HG03095 (cell line): ENCODE measurements at regions not wholly inside any gene's neighbourhood (a gene's known extent, or its start where the extent isn't known, plus 50 kb on each side); places are given as distances from the start of the nearest gene placed in this dataset.

Source experiments
- ATAC-seq: cut with Tn5 transposase; IDR thresholded peaks from one replicate; pipeline ENCODE4 v1.9.1; 2021; ENCODE audit warnings: moderate library complexity; ENCODE audit not compliant: unreplicated experiment

DNA sequence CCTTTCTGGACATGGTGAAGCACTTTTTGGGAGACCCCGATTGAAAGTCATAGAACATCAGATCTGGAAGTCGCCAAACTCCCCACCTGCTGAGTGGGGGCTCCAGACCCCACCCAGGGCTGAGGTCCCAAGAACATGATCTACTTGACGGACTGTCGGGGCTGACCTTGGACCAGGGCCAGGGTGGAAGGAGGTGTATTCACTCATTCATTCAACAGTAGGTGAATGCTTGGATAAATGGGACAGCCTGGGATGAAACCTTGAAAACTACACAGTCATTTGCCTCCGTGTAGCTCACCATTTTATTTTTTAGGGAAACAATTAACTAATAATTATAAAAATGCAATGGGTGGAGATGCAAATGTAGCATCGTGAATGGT is 629.0 kb downstream of the BRD1 start:
- no peak for ATAC-seq

DNA sequence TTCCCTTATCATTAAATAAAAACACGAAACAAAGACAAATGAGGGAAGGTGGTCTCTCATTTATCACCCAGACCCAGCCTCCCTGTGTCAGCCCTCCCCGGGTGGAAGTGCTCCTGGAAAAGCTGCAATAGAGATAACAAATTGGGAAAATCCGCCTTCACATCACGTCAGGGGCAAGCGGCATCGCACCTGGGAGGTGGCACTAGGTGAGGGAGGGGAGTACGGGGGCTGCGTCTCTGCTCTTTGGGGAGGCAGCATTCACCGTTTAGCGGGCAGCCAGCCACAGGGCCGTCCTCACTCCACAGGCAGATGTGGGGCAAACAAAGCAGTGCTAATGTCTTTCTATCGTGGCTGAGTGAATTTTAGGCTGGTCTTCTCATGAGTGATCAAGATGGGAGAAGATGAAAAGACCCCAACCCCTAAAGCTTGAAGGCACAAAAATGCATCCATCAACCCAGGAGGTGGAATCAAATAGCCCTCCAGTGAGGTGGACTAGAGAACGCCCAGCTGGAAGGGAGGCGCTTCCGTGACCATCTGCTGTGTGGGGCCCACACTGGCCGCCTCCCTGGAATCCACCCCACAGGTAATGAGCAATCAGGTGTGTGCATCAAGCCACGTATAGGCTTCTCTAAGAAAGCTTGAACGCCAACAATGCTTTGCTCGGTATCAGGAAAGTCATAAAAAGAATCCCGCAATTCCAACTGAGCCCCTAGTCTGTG is 629.5 kb downstream of the BRD1 start:
- no peak for ATAC-seq

DNA sequence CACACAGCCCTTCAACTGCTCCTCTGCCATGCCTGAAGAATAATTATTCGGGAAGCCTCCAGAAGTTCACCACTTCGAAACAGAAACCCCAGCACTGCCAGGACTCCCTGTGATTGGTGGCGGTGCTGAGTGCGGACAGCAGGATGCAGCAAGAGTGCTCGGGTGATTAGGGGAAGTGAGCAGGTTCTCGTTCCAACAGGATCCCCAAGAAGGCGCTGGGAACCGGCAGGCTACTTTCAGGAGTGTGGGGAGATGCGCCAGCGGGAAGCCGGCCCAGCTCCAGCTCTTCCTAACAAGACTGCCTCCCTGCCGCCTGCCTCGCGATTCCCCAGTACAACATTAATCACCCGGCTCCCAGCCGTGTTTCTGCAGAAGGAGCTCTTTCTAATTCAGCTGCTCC is 630.2 kb downstream of the BRD1 start:
- ATAC-seq: no peak

DNA sequence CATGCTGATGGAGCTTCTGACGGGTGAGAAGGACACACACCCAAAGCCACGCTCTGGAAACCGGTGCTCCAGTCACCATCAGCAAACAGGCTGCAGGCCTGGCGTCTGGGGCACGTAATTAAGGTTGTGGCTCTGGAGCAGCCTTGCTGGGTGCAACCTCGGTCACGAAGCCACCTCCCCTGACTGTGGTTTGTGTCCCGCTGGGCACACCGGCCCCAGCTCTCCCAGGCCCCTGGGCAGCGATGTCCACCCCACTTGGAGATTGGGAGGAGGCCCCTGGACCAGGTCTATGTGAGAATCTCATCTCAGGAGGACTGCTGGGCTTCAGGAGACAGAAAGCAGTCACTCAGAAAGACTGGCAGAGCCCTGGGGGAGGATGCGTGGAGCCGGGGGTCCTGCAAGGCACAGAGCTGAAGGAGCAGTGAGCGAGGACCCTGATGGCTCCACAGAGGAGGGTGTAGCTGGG is 631.6 kb downstream of the BRD1 start:
- no peak for ATAC-seq

DNA sequence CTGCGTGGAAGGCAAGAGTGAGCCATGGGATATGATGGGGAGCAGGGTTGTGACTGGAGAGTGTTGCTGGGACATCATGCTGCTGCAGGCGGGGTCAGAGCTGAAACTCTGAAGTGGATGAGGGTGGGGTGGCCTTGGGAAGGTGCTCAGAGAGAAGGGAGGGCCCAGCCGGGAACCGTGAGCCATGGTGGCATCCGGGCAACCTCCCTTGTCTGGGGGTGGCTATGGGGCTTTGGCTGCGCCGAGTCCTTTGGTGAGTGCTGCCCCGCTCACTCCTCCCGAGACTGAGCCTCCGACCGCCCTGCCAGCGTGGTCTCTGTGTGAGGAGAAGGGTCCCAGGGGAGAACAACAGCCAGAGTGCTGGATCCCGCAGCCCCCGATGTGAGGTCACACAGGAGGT is 632.0 kb downstream of the BRD1 start:
- ATAC-seq: no peak

DNA sequence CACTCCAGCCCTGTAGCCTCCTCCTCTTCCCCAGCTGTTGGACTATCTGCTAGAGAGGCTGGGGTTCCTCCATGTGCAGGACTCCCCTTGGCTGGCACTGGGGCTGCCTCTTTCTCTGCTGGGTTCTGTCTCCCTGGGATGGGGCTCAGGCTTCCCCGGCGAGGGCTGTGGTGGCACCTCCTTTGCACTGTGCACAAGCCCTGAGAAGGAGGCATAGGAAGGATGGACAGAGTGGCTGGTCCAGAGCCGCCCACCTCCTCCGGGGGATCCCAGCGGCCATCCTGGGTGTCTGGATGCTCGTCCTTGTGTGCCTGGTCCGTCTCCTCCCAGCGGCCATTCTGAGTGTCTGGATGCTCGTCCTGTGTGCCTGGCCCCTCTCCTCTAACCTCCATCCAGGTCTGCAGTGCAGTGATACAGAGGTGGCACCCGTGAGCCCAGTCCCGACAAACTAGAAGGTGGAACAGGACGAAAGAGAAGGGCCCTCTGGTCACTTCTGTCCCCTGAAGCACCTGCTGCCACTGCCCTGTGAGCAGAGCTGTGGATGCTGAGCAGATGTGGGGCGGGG is 633.7 kb downstream of the BRD1 start:
- no peak for ATAC-seq

DNA sequence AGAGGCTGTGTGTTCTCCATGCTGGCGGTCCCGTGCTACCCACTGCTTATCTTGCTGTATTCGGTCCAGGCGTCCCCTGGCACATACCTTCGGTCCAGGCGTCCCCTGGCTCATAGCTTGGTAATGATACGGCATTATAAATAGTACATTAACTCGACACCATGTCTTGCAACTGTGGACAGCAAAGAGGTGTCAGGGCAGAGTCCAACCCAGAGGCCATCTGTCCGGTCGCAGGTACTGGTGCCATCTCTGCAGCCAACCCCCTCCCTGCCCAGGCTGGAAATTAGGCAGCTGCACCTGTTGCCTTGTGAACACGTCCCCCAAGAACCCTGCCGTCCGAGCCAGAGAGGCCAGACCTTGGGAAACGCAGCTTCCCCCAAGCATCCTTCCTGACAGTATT is 634.3 kb downstream of the BRD1 start:
- no peak for ATAC-seq

DNA sequence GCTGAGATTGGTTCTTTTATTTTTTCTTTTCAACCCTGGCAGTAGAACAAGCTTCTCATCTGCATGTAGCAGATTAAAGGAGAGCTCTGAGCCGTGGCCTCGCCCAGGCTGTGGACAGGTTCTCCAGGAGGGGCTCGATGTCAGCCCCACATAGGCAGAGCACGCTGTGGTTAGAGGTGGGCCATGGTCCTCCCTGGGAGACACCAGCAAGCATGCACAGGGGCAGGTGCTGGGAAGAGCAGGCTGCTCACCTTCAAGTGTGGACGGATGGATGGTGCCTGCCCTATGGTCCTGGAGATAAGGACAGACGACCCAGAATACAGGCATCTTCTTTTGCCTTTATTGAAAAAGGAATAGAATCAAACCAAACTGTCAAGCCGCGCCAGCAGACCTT is 634.8 kb downstream of the BRD1 start:
- no peak for ATAC-seq

DNA sequence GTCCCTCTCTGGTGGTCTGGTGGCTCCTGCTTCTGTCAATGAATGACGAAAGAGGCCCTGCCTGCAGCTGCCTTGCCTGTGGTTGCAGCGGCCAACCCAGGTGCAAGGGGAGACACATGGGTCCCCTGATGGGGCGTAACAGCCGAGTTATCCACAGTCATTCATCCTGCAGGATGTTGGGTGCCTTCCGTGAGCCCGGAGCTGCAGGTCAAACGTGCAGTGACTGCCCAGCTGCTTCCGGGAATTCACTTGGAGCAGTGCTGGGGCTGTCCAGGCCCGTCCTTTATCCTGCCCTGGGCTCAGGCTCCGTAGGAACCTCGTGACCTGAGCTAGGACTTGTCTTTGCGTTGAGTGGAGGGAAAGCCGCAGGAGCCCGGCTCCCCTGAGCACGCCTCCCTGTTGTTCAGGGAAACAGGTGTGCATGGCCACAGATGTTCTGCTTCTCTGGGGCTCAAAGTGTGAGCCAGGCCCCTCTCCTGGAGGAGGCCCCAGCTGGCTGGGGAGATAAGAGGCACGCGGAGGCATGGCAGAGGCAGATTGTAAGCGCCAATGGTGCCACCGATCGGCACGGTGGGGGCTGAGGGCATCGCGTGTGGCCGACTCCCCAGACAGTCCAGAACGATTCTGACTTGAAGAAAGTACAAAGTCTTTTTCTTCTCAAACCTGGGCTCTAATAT is 635.4 kb downstream of the BRD1 start:
- ATAC-seq: no peak

DNA sequence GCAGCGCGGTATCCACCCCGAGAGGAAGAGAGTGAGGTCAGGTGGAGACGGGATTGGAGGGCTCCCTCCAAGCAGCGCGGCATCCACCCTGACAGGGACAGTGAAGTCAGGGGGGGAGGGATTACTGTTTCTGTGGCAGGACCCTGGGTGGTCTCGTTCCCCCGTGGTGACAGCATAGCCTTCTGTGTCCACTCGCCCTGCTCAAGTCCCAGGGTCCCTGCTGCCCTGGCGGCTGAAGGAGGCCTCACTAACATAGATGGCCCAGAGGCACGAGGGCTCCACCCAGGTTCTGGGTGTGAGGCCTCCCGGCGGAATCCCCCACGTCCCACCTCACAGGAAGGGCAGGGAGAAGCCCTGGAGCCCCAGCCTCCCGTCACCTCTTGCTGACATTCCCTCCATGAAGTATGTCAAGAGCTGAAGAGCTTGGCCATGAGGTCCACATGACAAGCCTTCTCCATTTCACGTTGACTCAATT is 636.1 kb downstream of the BRD1 start:
- no peak for ATAC-seq

DNA sequence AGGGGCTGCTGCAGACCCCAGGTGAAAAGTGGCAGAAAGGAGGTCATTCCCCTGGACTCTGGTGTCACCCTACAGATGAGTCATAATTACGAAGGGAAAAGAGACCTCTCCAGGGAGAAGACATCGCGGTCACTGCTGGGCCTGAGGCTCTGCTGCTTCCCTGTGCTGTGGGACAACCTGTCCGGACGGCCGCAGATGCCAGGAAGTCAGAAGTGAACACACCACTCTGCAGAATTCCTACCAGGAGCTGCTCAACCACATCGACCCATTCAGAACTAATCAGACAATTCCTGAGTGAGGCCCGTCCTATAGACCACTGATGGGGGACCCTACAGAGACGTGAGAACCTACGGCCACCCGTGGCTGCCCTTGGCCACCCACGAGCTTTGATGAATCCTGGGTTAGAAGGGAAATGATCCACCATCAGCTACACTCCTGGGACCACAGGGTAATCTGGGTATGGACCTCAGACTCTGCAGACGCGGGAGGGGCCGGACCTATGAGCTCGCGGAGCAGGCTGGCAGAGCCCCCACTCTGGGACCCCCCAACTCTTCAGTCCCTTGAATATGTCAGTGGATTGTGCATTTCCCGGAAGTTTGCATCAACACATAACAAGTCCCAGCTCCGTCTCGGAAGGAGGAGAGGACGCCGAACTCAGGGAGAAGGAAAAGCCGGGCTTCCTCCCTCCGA is 636.7 kb downstream of the BRD1 start:
- ATAC-seq: no peak

DNA sequence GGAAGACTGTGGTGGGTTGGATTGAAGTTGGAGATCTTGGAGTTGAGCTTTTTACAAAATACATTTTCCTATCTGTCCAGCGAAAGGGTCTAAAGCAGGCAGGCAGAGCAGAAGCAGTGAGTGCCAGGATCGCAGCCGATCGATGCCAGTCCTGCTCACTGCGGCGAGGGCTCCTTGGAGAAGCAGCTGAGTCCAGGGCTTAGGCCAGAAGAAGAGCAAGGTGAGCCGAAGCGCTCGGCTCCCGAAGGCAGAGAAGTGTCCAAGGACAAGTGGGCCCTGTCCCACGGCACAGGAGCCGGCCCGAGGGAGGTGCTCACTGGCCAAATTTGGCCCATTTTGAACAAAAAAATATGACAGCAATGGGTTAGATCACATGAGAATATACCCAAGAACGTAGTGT is 637.8 kb downstream of the BRD1 start:
- ATAC-seq: no peak

DNA sequence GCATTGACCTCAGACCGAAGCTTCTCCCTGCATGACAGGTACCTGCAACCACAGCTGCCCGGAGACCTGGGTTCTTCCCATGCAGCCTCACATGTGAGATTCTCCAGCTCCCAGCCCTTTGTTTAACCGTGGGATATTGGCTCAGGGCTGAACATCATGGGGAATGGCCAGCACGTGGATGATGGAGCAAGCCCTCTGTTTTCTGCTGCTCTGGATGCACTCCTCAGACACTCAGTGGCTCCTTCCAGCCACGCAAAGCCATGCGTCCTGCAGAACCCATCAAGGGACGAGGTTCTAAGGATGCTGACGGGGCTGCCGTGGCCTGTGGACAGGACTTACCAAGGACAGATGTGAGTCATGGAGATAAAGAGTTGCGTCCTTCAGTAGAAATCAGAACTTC is 639.1 kb downstream of the BRD1 start:
- no peak for ATAC-seq

DNA sequence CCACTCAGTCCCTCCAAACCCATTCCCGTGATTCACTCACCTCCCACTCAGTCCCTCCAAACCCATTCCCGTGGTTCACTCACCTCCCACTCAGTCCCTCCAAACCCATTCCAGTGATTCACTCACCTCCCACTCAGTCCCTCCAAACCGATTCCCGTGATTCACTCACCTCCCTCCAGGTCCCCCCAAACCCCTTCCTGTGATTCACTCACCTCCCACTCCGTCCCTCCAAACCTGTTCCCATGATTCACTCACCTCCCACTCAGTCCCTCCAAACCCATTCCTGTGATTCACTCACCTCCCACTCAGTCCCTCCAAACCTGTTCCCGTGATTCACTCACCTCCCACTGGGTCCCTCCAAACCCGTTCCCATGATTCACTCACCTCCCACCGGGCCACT is 639.6 kb downstream of the BRD1 start:
- no peak for ATAC-seq

DNA sequence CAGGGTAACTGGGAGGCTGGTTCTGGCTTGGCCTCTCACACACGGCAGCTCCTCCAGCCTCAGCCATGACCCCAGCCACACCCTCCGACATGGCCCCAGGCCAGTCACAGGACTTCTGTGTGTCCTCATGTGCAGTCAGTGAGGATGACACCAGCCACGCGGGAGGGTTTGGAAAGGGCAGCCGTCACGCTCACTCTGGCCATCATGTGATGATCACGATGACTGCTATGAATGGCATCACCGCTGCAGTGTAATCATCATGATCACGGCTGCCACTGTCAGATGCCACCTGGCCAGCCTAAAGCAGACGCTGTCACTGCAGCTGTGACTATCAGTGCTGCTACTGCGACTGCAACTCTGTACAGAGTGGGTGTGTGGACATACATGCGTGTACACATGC is 640.9 kb downstream of the BRD1 start:
- no peak for ATAC-seq

DNA sequence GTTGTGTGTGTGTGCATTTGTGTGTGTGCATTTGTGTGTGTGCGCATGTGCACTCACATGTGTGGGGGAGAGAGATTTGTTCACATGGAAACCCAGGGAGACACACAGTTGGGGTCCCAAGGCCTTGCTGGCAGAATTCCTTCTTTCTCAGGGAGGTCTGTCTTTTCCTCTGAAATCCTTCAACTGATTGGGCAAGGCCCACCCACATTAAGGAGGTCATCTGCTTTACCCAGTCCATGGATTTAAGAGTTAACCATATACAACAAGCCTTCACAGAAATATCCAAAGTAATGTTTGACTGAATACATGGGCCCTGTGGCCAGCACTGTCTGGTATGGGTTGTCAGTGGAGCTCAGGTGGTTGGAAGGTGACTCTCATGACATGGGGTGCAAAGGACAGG is 641.4 kb downstream of the BRD1 start:
- ATAC-seq: no peak

DNA sequence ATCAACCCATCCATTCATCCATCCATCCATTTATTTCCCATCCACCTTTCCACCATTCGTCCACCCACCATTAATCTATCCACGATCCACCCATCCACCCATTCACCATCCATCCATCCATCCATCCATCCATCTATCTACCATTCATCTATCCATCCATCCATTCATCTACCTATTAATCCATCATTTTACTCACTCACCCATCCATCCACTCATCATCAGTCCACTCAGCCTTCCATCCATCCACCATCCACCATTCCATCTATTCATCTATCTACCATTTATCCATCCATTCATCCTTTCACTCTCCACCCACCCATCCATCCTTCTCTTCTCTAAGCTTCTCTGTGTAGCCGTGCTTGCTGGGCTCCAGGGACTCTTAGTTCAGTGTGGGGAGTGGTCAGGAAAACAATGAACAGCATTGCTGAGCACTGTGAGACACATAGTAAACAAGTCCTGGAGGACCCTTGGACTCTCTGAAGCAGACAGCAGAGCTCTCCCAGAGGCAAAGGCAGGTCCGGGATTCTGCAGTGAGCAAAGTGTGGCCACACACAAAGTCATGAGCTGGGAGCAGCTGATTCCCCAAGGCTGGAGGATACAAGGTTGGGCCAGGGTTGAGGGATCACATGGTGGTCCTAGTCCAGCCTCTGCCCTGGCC is 642.2 kb downstream of the BRD1 start:
- no peak for ATAC-seq

DNA sequence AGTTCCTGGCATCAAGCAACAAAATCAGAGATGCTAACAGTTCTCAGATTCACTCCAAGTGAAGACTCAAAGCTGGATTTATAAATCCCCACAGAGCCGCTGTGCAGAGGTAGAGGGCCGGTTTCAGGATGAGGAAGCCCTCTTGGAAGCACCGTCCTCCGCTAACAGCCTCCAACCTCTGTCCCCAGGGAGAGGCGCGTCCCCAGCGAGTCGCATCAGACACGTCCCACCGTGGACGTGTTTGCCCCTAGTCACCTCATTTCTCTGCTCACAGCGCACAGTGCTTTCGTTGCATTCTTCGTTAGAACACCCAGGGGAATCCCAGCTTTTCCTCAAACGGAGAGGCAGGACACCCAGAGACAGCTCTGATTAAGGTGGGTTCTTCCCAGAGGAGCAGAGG is 642.9 kb downstream of the BRD1 start:
- no peak for ATAC-seq

DNA sequence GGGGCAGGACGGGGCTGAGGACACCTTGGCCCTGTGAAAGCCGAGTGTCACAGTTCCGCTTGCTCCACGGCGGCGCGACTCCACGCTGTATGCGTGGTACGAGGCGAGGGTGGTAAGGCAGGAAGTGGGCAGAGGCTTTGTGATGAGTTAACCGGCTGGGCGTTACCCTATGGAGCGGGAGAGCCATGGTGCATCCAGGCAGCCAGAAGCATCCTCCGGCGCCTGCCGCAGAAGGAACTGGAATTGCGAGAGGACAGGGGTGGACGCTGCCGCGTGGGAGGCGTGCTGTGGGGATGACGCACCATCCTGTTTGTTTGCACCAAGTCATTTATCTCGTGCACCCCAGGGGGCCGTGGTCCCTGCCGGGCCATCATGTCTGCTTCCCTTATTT is 643.9 kb downstream of the BRD1 start:
- ATAC-seq: no peak

DNA sequence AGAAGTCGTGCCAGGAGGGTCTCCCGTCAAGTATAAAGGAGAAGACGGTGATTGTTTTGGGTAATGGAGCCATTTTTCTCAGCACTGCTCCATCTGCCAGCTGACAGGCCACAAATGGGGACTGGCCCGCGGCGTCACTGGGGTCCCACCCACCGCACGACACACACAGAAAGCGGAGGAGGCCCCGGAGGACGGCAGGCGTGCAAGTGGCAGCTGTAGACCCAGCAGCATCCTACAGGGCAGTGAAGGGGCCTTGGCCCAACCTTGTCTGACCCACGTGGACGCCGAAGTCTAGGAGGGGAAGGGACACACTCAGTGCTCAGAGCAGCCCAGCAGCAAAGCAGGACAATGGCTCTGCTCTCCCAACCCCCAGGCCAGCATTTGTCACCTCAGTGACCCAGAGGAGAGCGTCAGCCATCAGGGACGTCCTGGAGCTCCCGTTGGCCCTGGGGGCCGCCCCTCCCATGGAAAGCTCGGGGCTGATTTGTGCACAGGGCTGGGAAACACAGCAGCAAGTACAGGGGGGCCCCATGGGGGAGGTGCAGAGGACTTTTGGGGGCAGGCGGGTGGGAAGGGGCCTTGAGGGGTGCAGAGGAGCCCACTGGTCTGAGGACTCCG is 644.4 kb downstream of the BRD1 start:
- ATAC-seq: no peak

DNA sequence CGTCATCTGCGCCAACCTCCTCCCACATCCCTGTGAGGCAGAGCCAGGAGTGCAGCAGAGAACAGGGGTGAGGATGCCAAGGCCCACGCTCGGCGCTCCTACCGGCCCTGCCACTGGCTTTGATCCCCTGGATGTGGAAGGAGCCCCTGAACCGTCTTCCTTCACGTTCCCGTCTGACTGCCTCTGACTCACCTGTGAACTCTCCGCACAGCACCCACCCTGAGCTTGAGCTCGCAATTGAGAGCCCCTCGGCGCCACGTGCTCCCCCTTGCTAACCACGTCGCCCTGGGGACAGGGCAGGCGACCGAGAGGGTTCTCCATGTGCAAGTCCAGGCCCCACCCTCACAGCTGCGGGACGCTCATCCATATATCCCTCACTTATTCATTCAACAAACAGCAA is 645.3 kb downstream of the BRD1 start:
- ATAC-seq: no peak
